ENCODE measurements at regions not wholly inside any gene's neighbourhood (a gene's known extent, or its start where the extent isn't known, plus 50 kb on each side); places are given as distances from the start of the nearest gene placed in this dataset.
"Not testable (repeated sequence)": the region's sequence is repeated elsewhere in the genome, so short reads cannot be mapped to it uniquely, and the experiment has no call there.

DNA sequence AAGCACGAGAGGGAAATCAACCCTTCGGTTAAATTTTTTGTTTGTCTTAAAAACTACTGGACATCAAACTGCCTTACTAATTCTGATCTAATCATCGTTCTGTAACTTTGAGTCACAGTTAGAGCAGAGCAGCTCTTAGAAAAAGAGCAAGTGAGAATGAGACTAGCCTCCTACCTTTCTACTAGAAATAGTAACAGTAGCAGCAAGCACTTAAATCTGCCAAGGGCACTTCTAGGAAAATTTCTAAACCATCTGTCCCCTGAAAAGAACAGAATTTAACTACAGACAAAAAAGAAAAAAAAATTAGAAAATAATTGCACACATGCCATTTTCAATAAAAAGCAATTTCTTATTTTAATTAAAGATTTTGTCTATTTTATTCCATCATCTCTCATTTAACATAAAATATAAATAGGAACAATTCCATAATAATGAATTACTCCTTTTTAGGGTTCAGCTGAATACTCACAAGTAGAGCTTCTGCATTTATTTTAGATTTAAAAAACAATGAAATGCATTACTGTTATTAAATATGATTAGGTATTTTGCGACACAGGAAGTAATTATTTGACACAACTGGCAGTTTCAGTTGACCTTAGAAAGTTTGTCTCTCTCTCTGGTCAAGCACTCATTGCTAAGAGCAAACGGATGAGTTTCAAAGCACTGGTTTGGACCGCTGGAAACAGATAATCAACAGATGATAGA lies 250.8 kb upstream of the SOX9 start:
- H3K4me1 ChIP-seq: no peaks in the 10 kb centered on the region
- H3K27me3 ChIP-seq: no peaks in the 10 kb centered on the region
- intact Hi-C loops (cut with DNase I): no loop called here
- H3K9me3 ChIP-seq: no peaks in the 10 kb centered on the region
- H3K4me3 ChIP-seq: no peak overlapping the region
- H3K36me3 ChIP-seq: no peaks in the 10 kb centered on the region
- DNase-seq (no peak), ATAC-seq (no peak)
- TF ChIP-seq, protein P1, sequence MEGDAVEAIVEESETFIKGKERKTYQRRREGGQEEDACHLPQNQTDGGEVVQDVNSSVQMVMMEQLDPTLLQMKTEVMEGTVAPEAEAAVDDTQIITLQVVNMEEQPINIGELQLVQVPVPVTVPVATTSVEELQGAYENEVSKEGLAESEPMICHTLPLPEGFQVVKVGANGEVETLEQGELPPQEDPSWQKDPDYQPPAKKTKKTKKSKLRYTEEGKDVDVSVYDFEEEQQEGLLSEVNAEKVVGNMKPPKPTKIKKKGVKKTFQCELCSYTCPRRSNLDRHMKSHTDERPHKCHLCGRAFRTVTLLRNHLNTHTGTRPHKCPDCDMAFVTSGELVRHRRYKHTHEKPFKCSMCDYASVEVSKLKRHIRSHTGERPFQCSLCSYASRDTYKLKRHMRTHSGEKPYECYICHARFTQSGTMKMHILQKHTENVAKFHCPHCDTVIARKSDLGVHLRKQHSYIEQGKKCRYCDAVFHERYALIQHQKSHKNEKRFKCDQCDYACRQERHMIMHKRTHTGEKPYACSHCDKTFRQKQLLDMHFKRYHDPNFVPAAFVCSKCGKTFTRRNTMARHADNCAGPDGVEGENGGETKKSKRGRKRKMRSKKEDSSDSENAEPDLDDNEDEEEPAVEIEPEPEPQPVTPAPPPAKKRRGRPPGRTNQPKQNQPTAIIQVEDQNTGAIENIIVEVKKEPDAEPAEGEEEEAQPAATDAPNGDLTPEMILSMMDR (IDR thresholded peaks at IDR 0.05): no peak
- no peak overlapping the region for H3K27ac ChIP-seq
- WGBS, 2 donors: 61 to 66% methylated on average over 6 of the region's 6 CpGs

DNA sequence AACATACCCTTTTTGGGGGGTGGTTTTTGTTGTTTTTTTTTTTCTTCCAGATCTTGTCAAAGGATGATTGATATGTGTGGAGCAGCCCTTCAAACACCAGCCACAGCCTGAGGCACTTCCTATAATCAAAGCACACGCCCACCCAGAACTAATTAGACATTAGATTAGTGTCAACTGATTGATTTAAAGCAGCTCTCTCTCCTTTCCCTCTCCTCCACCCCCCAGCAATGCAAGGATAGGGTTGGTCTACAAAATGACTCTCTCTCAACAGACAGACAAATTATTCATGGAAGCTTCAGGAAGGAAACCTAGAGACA lies 250.3 kb upstream of the SOX9 start:
- TF ChIP-seq, protein P1 (IDR thresholded peaks at IDR 0.05): no peak

DNA sequence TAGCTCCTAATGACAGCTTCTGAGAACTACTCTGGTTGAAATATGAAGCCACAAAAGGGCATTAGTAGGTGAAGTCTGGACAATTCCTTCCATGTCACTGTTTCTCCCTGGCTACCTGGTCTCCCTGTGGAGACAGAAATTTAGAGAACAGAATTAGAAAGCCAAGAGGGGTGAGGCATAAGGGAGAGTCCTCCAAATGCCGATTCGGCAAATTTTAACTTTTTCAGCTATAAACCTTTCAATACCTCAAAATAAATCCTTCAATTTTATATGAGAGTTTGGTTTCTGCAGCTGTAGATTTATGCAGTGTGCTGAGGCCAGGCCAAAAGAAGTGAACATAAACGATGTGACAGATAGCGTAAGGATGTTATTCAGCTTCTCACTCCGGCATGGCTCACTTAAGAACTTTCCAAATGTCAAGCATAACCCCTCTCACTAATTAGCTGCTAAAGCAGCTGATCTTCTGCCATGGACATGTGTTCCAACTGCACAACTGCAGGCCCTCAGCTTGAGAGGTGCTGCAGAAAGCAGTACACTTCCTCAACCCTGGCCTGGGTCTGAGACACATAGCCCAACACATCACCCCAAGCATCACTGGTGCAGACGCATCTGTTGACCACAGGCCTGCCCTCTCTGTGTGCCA lies 247.9 kb upstream of the SOX9 start:
- Histone ChIP-seq H3K4me3 (no peak overlapping the region), H3K4me1 (no peaks in the 10 kb centered on the region), H3K9me3 (no peaks in the 10 kb centered on the region), H3K27me3 (peaks cover 0 to 4% (median 0%) of the 10 kb centered on the region in 7 donors), H3K27ac (no peak overlapping the region), H3K36me3 (no peaks in the 10 kb centered on the region)
- TF ChIP-seq, protein P1 (IDR thresholded peaks at IDR 0.05): no peak
- no peak for ATAC-seq
- 89 to 92% methylated on average over 6 of the region's 6 CpGs for WGBS, 2 donors
- DNase-seq: no peak
- intact Hi-C loops (cut with DNase I): no loop called here

More for the DNA sequence above, 250.3 kb upstream of the SOX9 start:
- WGBS, 2 donors: 49 to 53% methylated on average over 1 of the region's 1 CpG
- no peaks in the 10 kb centered on the region for H3K4me1 ChIP-seq
- DNase-seq: no peak
- H3K36me3 ChIP-seq: no peaks in the 10 kb centered on the region
- intact Hi-C loops (cut with DNase I): no loop called here
- no peaks in the 10 kb centered on the region for H3K9me3 ChIP-seq
- no peak overlapping the region for H3K4me3 ChIP-seq
- H3K27ac ChIP-seq: no peak overlapping the region
- H3K27me3 ChIP-seq: no peaks in the 10 kb centered on the region
- ATAC-seq: no peak

DNA sequence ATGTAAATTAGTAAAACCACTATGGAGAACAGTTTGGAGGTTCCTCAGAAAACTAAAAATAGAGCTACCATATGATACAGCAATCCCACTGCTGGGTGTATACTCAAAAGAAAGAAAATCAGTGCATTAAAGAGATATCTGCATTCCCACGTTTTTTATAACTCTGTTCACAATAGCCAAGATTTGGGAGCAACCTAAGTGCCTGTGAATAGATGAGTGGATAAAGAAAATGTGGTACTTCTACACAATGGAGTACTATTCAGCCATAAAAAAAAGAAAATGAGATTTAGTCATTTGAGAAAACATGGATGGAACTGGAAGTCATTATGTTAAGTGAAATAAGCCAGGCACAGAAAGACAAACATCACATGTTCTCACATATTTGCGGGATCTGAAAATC lies 246.0 kb upstream of the SOX9 start:
- ATAC-seq; intact Hi-C loops (cut with DNase I); H3K36me3 ChIP-seq: not testable (repeated sequence)

DNA sequence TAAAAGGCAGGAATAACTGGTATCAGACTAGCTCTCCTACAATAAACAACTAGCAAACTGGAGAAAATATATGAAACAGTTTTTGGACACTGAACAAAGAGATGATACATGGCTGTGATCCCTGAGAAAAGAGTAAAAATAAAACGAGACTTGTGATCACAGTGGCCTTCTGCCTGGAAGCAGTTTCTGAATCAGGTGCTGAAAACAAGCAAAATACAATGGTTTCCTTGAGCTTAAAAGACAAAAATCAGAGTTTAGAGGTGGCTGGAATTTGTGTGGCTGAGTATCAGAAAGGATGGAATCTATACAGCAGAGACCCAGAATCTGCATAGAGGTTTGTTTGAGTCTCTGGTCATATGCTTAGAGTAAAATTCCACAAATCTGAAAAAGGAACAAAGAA lies 242.5 kb upstream of the SOX9 start:
- Histone ChIP-seq H3K4me1 (no peaks in the 10 kb centered on the region), H3K27me3 (peaks cover 0 to 13% (median 0%) of the 10 kb centered on the region in 7 donors), H3K4me3 (no peak overlapping the region), H3K9me3 (no peaks in the 10 kb centered on the region), H3K27ac (no peak overlapping the region), H3K36me3 (no peaks in the 10 kb centered on the region)
- ATAC-seq: no peak
- intact Hi-C loops (cut with DNase I): no loop called here
- WGBS, 2 donors: 39 to 58% methylated on average over 1 of the region's 1 CpG
- no peak for DNase-seq
- TF ChIP-seq, protein P1 (IDR thresholded peaks at IDR 0.05): no peak

More for the DNA sequence above, 246.0 kb upstream of the SOX9 start:
- DNase-seq, H3K27me3 ChIP-seq, H3K4me3 ChIP-seq, H3K27ac ChIP-seq, H3K9me3 ChIP-seq, H3K4me1 ChIP-seq: not testable (repeated sequence)
- 70 to 79% methylated on average over 2 of the region's 2 CpGs for WGBS, 2 donors
